ENCODE measurements at regions not wholly inside any gene's neighbourhood (a gene's known extent, or its start where the extent isn't known, plus 50 kb on each side); places are given as distances from the start of the nearest gene placed in this dataset.

DNA sequence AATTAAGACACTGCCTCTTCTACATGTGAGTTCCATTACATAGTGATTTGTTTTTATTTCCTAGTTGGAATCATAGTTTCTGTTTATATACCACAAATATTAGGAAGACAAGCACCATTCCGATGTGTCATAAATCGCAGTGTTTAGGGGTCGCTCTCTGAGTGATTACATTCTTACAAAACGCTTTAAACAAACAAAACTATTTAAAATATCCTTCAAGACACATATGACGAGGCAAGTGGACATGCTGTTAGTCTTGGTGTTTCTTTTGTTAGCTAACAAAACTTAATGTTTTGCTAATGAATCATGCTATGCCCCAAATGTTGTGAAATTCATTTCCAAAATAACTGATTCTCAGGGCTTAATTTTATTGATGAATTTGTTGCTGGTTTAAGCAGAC, 1219.3 kb upstream of the PRKX start:
- ATAC-seq = no peak
- H3K27me3 Mint-ChIP-seq = no peaks in the 10 kb centered on the region
- no peaks in the 10 kb centered on the region for H3K4me1 Mint-ChIP-seq
- no peak for DNase-seq
- H3K9me3 ChIP-seq (ENCODE audit: control insufficient read depth, low read length, poor library complexity, severe bottlenecking) = no peaks in the 10 kb centered on the region
- H3K36me3 Mint-ChIP-seq (ENCODE audit: low read depth) = no peaks in the 10 kb centered on the region
- no peak overlapping the region for H3K4me3 Mint-ChIP-seq
- H3K27ac Mint-ChIP-seq = no peak overlapping the region

DNA sequence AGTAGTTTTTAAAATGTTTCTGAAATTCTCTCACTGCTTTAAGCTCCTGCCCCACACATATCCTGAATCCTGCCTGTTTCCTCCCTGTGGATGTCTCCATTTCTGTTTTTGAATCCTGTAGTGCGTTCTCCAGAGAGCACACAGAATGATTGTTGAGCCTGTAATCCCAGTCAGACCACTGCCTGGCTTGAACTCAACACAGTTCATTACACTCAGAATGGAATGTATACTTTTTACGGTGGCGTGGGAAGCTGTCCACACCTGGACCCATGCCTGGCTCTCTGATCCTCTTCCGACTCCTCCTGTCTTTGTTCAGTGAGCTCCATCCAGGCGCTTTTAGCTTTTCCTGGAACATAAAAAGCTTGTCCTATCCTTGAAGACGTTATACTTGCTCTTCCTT, 1217.0 kb upstream of the PRKX start:
- Mint-ChIP-seq H3K27ac (no peak overlapping the region), H3K4me3 (no peak overlapping the region), H3K27me3 (no peaks in the 10 kb centered on the region), H3K4me1 (no peaks in the 10 kb centered on the region), H3K36me3 (ENCODE audit: low read depth) (no peaks in the 10 kb centered on the region)
- DNase-seq = no peak
- ATAC-seq = no peak
- no peaks in the 10 kb centered on the region for H3K9me3 ChIP-seq (ENCODE audit: control insufficient read depth, low read length, poor library complexity, severe bottlenecking)

DNA sequence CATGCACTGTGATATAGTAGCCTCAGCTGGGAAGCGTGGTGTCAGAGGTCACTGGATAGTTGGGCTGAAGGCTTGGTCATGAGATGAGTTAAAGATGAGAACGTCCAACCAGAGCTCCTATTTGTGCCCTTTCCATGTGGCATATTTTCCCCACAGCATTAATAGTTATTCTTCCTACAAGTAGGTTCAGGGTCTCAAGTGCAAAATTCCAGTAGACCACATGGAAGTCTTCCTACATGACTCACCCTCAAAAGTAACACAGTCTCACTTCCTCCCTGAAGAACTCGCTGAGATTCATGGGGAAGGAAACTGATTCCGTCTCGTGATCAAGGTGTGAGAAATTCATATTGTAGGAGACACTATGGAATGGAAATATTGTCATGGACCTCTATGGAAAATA, 1212.5 kb upstream of the PRKX start:
- no peak overlapping the region for H3K27ac Mint-ChIP-seq
- H3K4me3 Mint-ChIP-seq = no peak overlapping the region
- DNase-seq (no peak), ATAC-seq (no peak)
- H3K9me3 ChIP-seq (ENCODE audit: control insufficient read depth, low read length, poor library complexity, severe bottlenecking) = no peaks in the 10 kb centered on the region
- H3K27me3 Mint-ChIP-seq = no peaks in the 10 kb centered on the region
- H3K4me1 Mint-ChIP-seq = no peaks in the 10 kb centered on the region
- H3K36me3 Mint-ChIP-seq (ENCODE audit: low read depth) = no peaks in the 10 kb centered on the region

DNA sequence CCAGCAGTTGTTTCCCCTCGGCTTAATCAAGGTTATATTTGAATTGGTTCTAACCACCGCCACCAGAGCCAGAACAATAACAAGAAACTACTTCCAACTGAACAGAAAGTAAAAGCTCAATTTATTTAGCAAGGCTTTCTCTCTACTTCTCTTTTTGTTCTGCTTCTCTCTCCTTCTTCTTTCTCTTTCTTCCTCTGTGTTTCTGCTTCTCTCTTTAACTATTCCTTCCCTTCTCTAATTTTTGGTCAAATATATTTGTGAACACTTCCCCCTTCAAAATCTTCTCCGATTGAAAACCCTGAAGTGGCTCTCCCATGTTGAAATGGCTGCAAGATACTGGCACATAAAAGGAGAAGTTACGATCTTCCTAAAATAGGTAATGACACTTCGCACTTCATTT, 1195.9 kb upstream of the PRKX start:
- H3K27ac Mint-ChIP-seq = no peak overlapping the region
- no peaks in the 10 kb centered on the region for H3K9me3 ChIP-seq (ENCODE audit: control insufficient read depth, low read length, poor library complexity, severe bottlenecking)
- H3K27me3 Mint-ChIP-seq = no peaks in the 10 kb centered on the region
- H3K4me1 Mint-ChIP-seq = no peaks in the 10 kb centered on the region
- DNase-seq = no peak
- ATAC-seq = no peak
- no peaks in the 10 kb centered on the region for H3K36me3 Mint-ChIP-seq (ENCODE audit: low read depth)
- H3K4me3 Mint-ChIP-seq = no peak overlapping the region

DNA sequence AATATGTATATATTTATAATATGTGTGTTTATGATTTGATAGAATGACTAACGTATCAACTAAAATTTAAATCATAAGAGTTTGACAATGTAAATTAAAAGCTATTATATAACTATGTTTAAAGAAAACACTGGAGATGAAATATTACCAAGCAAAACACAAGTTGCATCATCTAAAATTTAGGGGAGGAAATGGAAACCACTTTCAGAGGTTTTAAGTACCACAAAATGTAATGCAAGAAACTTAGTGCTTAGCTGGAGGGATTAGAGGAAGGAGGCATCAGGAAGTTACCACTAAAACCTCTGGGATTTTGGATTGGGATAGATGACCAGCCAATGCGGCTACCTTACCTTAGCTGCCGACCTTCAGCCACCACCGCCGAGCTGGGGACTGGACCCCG, 1192.1 kb upstream of the PRKX start:
- H3K27ac Mint-ChIP-seq = no peak overlapping the region
- ATAC-seq (no peak), DNase-seq (no peak)
- no peaks in the 10 kb centered on the region for H3K4me1 Mint-ChIP-seq
- H3K36me3 Mint-ChIP-seq (ENCODE audit: low read depth) = no peaks in the 10 kb centered on the region
- H3K9me3 ChIP-seq (ENCODE audit: control insufficient read depth, low read length, poor library complexity, severe bottlenecking) = no peaks in the 10 kb centered on the region
- no peaks in the 10 kb centered on the region for H3K27me3 Mint-ChIP-seq
- no peak overlapping the region for H3K4me3 Mint-ChIP-seq

DNA sequence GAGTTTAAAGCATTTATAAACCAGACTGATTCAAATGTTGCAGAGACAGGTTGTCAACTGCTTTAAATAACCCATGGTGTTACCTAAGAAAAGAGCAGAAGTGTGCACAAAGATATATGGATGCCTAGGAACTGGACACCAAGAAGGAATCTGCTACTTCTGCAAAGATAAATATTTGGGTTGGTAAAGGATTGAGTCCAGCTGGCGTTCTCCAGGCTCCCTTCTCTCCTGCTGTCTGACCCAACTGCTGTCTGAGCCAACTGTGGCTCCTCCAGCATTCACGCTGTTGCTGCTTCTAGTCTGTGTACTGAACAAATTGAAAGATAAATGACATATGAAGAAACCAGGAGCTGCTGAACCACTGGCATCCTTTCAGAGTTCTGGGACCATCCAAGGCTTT, 1167.8 kb upstream of the PRKX start:
- no peak overlapping the region for H3K27ac Mint-ChIP-seq
- ATAC-seq (no peak), DNase-seq (no peak)
- H3K9me3 ChIP-seq (ENCODE audit: control insufficient read depth, low read length, poor library complexity, severe bottlenecking) = no peaks in the 10 kb centered on the region
- H3K36me3 Mint-ChIP-seq (ENCODE audit: low read depth) = no peaks in the 10 kb centered on the region
- no peak overlapping the region for H3K4me3 Mint-ChIP-seq
- no peaks in the 10 kb centered on the region for H3K4me1 Mint-ChIP-seq
- no peaks in the 10 kb centered on the region for H3K27me3 Mint-ChIP-seq

DNA sequence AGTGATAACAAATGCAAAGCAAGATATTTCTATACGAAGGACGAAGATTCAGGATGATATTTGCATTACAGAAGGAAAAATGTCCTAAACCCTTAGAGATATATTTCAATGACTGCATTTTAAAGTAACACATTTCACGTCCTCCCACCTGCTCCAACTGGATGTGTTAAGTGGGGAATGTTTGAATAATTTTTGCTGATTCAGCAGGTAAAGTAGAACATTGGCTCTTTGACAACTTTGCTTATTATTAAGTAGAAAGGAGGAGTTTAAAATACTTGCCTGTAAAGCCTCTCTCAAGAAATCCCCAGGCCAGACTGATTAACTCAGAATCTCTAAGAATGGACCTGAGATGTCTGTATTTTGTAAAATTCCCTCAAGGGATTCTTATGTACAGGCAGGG, 1165.2 kb upstream of the PRKX start:
- Mint-ChIP-seq H3K27me3 (no peaks in the 10 kb centered on the region), H3K4me3 (no peak overlapping the region)

DNA sequence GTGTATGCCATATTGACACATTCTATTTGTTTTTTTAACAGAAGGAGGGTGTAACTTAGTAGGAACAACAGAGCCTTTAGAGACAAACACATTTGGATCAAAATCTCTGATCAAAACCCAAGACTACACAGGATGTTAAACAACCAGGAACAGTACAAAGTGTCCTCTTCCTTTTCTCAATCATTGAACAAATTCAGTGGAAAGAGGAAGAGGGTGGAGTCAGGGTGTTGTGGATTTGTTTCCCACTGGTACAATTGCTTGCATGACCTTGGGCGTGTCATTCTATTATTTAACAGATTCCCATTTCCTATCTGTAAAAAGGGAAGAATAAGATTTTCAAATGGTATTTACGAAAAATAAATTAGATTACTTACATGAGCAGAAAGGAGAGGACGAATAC, 1162.8 kb upstream of the PRKX start:
- H3K9me3 ChIP-seq (ENCODE audit: control insufficient read depth, low read length, poor library complexity, severe bottlenecking) = no peaks in the 10 kb centered on the region
- H3K27me3 Mint-ChIP-seq = no peaks in the 10 kb centered on the region
- H3K36me3 Mint-ChIP-seq (ENCODE audit: low read depth) = no peaks in the 10 kb centered on the region
- DNase-seq (no peak), ATAC-seq (no peak)
- no peak overlapping the region for H3K27ac Mint-ChIP-seq
- H3K4me3 Mint-ChIP-seq = no peak overlapping the region
- H3K4me1 Mint-ChIP-seq = no peaks in the 10 kb centered on the region

More for the DNA sequence above, 1165.2 kb upstream of the PRKX start:
- DNase-seq (no peak), ATAC-seq (no peak)
- H3K27ac Mint-ChIP-seq = no peak overlapping the region
- no peaks in the 10 kb centered on the region for H3K9me3 ChIP-seq (ENCODE audit: control insufficient read depth, low read length, poor library complexity, severe bottlenecking)
- H3K36me3 Mint-ChIP-seq (ENCODE audit: low read depth) = no peaks in the 10 kb centered on the region
- no peaks in the 10 kb centered on the region for H3K4me1 Mint-ChIP-seq

DNA sequence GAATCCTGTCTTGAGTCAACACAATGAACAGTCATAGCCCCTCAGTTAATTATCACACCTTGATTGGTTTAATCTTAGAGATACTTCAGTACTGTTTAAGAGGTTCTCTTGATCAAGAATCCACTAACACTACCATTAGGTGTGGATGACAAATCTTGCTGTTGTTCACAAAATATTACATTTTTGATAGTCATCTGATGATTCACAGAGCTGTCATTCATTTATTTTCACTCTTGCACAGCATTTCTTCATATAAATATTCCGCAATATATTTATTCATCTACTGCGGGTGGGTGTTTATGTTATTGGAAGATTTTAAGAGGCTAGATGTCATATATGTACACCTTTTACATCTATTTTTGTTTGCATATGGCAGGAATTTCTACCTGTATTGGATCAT, 1138.1 kb upstream of the PRKX start:
- Mint-ChIP-seq H3K4me3 (no peak overlapping the region), H3K27me3 (no peaks in the 10 kb centered on the region), H3K36me3 (ENCODE audit: low read depth) (no peaks in the 10 kb centered on the region), H3K27ac (no peak overlapping the region), H3K4me1 (no peaks in the 10 kb centered on the region)
- DNase-seq (no peak), ATAC-seq (no peak)
- no peaks in the 10 kb centered on the region for H3K9me3 ChIP-seq (ENCODE audit: control insufficient read depth, low read length, poor library complexity, severe bottlenecking)

DNA sequence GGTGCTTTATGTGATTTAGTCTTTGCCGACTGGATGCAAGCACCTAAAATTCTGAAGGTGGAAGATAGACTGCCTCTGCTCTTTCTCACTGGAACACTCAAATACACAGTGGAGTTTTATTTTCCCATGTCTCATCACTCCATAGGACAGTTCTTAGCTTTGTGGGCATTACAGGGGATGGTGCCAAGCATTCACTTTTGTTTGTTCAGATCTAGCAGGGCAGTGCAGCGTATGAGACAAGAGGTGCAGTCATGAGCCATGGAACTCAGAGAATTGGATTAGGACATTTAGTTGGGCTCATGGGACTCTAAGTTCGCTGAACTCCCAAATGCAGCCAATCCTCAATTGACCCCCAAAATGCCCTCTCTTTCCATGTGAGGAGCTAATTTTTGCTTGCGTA, 1136.9 kb upstream of the PRKX start:
- ATAC-seq (no peak), DNase-seq (no peak)
- Mint-ChIP-seq H3K36me3 (ENCODE audit: low read depth) (no peaks in the 10 kb centered on the region), H3K4me1 (no peaks in the 10 kb centered on the region), H3K4me3 (no peak overlapping the region), H3K27me3 (no peaks in the 10 kb centered on the region), H3K27ac (no peak overlapping the region)
- no peaks in the 10 kb centered on the region for H3K9me3 ChIP-seq (ENCODE audit: control insufficient read depth, low read length, poor library complexity, severe bottlenecking)

DNA sequence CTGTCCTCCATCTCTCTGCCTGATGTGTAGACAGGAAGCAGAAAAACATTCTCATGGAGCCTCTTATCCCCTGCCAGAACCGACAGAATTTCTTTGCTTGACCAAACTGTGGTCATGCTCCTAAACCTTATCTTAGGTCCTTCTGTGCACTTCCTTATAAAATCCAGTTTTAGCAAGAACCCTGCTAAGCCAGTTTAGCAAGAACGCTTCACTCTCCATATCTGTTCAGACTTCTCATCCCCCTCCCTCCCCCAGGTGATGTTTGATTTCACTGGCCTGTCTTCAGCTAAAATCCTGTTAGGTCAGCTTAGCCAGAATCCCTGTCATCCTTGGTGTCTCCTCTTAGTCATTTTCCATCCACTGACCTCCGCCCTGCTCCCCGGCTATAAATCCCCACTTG, 1130.9 kb upstream of the PRKX start:
- no peaks in the 10 kb centered on the region for H3K36me3 Mint-ChIP-seq (ENCODE audit: low read depth)
- DNase-seq = no peak

DNA sequence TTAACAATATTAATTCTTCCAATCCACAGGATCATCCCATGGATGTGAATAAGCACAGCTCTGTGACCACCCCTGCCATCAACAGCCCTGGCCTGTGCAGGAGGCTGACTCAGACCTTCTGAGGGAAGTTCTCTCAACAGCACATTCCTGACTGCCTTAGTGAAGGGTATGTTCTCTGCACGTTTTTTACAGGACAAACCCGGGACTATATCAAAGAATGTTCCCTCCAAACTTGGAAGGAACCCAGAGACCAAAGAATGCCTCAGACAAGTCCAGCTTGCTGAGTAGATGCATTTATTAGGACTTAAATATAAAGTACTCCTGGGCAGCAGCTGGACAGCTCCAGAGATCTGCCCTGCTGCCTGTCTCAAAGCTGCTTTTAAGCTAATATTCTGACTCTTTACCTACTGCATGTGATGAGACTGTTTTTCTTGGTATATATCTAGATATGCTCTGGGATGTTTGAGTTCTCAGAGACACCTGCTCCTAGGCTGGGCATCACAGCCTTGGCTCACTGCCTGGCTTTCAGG, 1127.8 kb upstream of the PRKX start:
- ATAC-seq (no peak), DNase-seq (no peak)
- Mint-ChIP-seq H3K4me1 (no peaks in the 10 kb centered on the region), H3K36me3 (ENCODE audit: low read depth) (no peaks in the 10 kb centered on the region), H3K4me3 (no peak overlapping the region), H3K27me3 (no peaks in the 10 kb centered on the region), H3K27ac (no peak overlapping the region)
- H3K9me3 ChIP-seq (ENCODE audit: control insufficient read depth, low read length, poor library complexity, severe bottlenecking) = no peaks in the 10 kb centered on the region

More for the DNA sequence above, 1130.9 kb upstream of the PRKX start:
- no peaks in the 10 kb centered on the region for H3K4me1 Mint-ChIP-seq
- H3K4me3 Mint-ChIP-seq = no peak overlapping the region
- H3K9me3 ChIP-seq (ENCODE audit: control insufficient read depth, low read length, poor library complexity, severe bottlenecking) = no peaks in the 10 kb centered on the region
- ATAC-seq = no peak
- H3K27ac Mint-ChIP-seq = no peak overlapping the region
- H3K27me3 Mint-ChIP-seq = no peaks in the 10 kb centered on the region

DNA sequence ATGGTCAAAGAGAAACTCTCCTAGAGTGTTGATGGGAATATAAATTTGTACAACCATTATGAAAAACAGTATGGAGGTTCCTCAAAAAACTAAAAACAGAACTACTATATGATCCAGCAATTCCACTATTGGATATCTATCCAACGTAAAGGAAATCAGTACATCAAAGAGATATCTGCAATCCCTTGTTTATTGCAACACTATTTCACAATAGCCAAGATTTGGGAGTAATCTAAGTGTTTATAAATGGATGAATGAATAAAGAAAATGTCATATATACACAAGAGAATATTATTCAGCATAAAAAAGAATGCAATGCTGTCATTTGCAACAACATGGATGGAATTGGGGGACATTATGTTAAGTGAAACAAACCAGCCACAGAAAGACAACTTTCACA, 1118.1 kb upstream of the PRKX start:
- Mint-ChIP-seq H3K27ac (no peak overlapping the region), H3K27me3 (no peaks in the 10 kb centered on the region), H3K36me3 (ENCODE audit: low read depth) (no peaks in the 10 kb centered on the region), H3K4me1 (no peaks in the 10 kb centered on the region), H3K4me3 (no peak overlapping the region)
- no peak for DNase-seq
- H3K9me3 ChIP-seq (ENCODE audit: control insufficient read depth, low read length, poor library complexity, severe bottlenecking) = no peaks in the 10 kb centered on the region
- ATAC-seq = no peak

DNA sequence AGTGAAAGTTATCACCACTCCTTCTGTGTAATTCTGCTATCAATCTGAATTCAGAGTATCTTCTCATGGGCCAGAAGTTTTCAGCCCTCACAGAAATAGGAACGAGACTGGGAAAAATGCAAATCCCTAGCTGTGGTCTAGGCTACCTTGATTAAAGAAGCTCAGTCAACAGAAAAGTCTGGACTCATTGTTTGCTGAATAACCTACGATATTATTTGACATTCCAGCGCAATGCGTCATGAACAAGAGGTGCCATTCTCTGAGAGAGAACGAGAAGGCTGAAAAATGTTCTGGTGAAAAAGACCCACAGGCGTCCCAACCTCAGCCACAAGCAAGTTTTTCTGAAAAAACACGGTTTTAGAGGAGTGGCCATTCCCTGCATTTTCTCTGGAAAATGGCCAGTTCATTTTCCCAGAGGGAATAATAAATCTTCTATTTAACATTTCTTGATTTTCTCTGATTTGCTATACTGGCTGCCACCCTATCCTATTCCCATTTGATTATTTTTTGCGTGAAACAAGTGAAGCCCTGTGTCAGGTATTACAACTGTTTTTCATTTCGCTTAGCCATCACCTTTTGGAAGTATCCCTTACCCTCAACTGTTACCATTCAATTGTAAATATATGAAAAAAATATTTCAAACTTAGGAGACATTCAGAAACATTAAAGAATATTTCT, 1117.6 kb upstream of the PRKX start:
- H3K36me3 Mint-ChIP-seq (ENCODE audit: low read depth) = no peaks in the 10 kb centered on the region
- DNase-seq = no peak
- no peaks in the 10 kb centered on the region for H3K4me1 Mint-ChIP-seq
- ATAC-seq = no peak
- no peaks in the 10 kb centered on the region for H3K9me3 ChIP-seq (ENCODE audit: control insufficient read depth, low read length, poor library complexity, severe bottlenecking)
- no peaks in the 10 kb centered on the region for H3K27me3 Mint-ChIP-seq
- no peak overlapping the region for H3K27ac Mint-ChIP-seq
- no peak overlapping the region for H3K4me3 Mint-ChIP-seq
